ENCODE measurements at regions not wholly inside any gene's neighbourhood (a gene's known extent, or its start where the extent isn't known, plus 50 kb on each side); places are given as distances from the start of the nearest gene placed in this dataset.

DNA sequence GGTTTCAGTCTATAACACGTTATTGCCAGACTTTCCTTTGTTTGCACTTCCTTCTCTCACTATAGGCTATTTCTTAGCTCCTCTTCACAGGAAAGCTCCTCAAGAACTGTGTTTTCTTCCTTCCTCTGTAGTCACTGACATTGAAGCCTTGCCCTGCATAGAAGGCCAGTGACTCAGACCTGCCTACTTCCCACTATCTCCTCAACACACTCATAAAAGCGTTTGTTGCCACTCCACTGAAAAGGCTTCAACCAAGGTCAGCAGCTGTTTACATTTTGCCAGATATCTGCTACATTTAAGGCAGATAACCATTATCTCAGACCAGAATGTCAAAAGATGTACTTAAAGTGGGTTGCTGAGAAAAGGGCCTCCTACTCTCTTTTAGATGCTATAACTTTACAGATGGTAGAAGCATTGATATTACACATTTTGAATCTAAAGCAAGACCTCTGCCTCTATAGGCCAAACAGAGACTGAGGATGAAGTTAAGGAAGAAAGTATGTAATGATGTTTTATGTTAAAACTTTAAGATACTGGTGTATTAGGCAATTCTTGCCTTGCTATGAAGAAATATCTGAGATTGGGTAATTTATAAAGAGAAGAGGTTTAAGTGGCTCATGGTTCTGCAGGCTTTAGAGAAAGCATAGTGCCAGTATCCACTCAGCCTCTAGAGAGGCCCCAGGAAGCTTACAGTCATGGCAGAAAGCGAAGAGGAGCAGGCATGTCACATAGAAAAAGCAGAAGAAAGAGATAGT, 233.3 kb upstream of the FLRT2 start:
- no peak overlapping the region for H3K4me3 ChIP-seq (ENCODE audit: control insufficient read depth, low read depth, low read length)
- TF ChIP-seq, protein P1, sequence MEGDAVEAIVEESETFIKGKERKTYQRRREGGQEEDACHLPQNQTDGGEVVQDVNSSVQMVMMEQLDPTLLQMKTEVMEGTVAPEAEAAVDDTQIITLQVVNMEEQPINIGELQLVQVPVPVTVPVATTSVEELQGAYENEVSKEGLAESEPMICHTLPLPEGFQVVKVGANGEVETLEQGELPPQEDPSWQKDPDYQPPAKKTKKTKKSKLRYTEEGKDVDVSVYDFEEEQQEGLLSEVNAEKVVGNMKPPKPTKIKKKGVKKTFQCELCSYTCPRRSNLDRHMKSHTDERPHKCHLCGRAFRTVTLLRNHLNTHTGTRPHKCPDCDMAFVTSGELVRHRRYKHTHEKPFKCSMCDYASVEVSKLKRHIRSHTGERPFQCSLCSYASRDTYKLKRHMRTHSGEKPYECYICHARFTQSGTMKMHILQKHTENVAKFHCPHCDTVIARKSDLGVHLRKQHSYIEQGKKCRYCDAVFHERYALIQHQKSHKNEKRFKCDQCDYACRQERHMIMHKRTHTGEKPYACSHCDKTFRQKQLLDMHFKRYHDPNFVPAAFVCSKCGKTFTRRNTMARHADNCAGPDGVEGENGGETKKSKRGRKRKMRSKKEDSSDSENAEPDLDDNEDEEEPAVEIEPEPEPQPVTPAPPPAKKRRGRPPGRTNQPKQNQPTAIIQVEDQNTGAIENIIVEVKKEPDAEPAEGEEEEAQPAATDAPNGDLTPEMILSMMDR (IDR thresholded peaks at IDR 0.05; ENCODE audit: control insufficient read depth, insufficient read depth, low read depth, low read length, missing control alignments), result no peak
- peak; percentile 54 for DNase-seq (ENCODE audit: low read depth)

DNA sequence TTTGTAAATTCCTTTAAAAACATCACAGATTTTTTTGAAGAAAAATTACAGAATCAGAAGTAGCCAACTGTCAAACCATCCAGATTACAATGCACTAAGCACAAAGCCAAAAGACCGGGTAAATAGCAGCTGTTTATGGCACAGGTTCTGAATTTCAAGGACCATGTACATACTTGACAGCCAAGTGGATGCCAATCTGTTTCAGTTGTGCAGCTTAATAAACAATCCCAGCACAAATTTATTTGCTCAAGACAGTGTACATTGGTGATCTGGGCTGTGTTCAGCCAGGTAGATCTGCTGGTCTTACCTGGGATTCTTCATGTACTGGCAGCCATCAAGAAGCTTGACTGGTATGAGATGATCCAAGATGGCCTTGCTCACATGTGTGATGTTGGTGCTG, 229.8 kb upstream of the FLRT2 start:
- no peak for DNase-seq (ENCODE audit: low read depth)
- TF ChIP-seq, protein P1 (IDR thresholded peaks at IDR 0.05; ENCODE audit: control insufficient read depth, insufficient read depth, low read depth, low read length, missing control alignments), result no peak
- no peak overlapping the region for H3K4me3 ChIP-seq (ENCODE audit: control insufficient read depth, low read depth, low read length)

DNA sequence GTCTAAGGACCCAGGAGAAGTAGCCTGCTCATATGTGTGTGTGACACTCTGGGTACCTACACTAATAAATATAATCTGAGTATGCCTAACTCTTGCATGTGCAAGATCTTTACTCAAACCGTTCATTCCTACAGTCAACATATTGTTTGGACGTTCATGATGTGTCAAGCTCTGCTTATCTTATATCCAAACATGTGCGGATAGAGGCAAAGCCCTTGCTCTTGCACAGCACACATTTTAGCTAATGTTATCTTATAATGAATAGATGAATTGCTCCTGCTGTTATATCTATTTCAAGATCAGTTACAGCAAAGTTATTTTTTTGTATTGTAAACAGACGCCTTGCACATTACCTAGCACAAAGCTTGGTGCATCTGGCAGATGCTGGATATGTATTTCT, 228.4 kb upstream of the FLRT2 start:
- TF ChIP-seq, protein P1 (IDR thresholded peaks at IDR 0.05; ENCODE audit: control insufficient read depth, insufficient read depth, low read depth, low read length, missing control alignments), result no peak
- H3K4me3 ChIP-seq (ENCODE audit: control insufficient read depth, low read depth, low read length), result no peak overlapping the region
- no peak for DNase-seq (ENCODE audit: low read depth)

GRCh38 chr14:85306024-85306423, 223.9 kb upstream of the FLRT2 start:
- DNase-seq (ENCODE audit: low read depth), result no peak
- no peak overlapping the region for H3K4me3 ChIP-seq (ENCODE audit: control insufficient read depth, low read depth, low read length)
- TF ChIP-seq, protein P1 (IDR thresholded peaks at IDR 0.05; ENCODE audit: control insufficient read depth, insufficient read depth, low read depth, low read length, missing control alignments), result no peak

DNA sequence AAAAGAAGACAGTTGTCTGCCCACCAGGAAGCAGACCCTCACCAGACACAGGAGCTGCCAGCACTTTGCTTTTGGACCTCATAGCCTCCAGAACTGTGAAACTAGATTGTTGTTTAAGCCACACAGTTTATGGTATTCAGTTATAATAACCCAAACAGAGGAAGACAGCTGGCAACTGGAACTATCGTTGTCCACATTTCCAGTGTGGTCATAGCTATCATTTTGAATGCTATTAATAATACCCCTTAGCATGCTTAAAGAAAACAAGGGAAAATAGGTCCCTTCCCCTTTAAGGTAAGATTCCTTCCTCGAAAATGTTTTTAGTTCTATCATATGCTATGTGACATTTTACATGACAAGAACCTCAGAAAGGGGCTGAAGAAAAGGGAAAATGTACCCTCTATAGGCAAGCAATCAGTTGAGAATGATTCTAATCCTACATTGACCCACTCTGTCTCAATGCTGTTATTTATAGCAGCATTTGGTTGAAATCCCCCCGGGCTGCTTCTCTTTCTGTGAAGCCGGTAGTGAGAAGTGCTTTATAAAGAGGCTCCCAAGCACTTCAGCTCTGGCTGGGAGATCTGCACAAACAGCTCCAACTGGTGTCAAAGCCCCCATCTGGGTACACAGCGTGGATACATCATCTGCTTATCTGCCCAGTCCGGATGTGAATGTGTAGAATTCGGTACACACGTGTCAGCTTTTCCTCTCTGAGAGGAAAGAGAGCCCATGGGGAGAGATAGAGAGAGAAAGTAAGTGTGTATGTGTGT, 221.2 kb upstream of the FLRT2 start:
- H3K4me3 ChIP-seq (ENCODE audit: control insufficient read depth, low read depth, low read length), result no peak overlapping the region
- DNase-seq (ENCODE audit: low read depth), result no peak
- TF ChIP-seq, protein P1 (IDR thresholded peaks at IDR 0.05; ENCODE audit: control insufficient read depth, insufficient read depth, low read depth, low read length, missing control alignments), result no peak

- H3K4me3 ChIP-seq (ENCODE audit: control insufficient read depth, low read depth, low read length), result no peak overlapping the region
- DNase-seq (ENCODE audit: low read depth), result no peak
- TF ChIP-seq, protein P1 (IDR thresholded peaks at IDR 0.05; ENCODE audit: control insufficient read depth, insufficient read depth, low read depth, low read length, missing control alignments), result no peak
These were observed 219.3 kb upstream of the FLRT2 start for GRCh38 chr14:85310491-85311272.
